HTR-8/SVneo (cell line): ENCODE measurements at regions not wholly inside any gene's neighbourhood (a gene's known extent, or its start where the extent isn't known, plus 50 kb on each side); places are given as distances from the start of the nearest gene placed in this dataset.

Experiments
- DNase-seq: peaks from one replicate; pipeline ENCODE4 v3.0.0; 2011; ENCODE audit warnings: low spot score, mixed read lengths; ENCODE audit not compliant: insufficient read length
- FAIRE-seq: peaks from 2 replicates; lab custom pipeline; 2011; peaks lifted over from hg19 to GRCh38; lab: Jason Lieb, UNC

DNA sequence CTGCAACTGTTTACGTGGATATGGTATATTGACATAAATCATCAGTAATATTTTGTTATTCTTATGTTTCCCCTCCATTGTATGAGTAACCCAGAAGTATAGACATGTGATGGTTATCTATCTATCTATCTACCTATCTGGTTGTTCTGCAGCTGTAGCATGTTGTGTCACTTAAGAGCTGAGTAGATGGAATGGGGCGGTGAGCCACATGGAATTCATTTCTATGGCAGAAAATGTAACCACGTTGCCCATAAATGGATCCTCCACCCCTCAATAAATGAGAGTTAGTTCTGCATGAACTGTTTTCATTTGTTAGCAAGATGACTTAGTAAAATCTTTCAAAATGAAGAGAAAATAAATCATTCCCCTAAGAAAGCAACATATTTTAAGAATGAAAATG is 553.2 kb downstream of the MAT2B start:
- DNase-seq (no peak), FAIRE-seq (no peak)

- DNase-seq (no peak), FAIRE-seq (no peak)
Observed at GRCh38 chr5:164059471-164059870, 554.1 kb downstream of the MAT2B start.

- no peak for DNase-seq
- no peak for FAIRE-seq
Observed at GRCh38 chr5:164060786-164061355, 555.5 kb downstream of the MAT2B start.

DNA sequence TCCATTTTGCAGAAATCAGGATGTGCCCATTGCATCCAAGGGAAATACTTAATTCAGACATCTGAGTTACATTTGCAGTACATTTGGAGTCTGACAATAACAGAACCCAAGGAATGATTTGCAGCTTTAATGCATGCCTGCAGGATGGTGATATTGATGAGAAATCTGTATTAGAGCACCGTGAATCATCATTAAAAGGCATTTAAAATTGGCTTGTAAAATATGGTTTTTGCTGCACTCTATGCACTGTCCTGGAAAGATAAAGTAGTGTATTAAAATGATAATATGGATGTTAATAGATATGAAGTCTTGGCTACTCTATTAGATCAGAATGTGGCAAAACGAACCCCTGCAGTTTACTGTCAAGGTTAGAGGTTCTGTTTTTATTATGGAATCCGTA is 556.9 kb downstream of the MAT2B start:
- DNase-seq (no peak), FAIRE-seq (no peak)

GRCh38 chr5:164065266-164065665 is 559.8 kb downstream of the MAT2B start:
- no peak for DNase-seq

DNA sequence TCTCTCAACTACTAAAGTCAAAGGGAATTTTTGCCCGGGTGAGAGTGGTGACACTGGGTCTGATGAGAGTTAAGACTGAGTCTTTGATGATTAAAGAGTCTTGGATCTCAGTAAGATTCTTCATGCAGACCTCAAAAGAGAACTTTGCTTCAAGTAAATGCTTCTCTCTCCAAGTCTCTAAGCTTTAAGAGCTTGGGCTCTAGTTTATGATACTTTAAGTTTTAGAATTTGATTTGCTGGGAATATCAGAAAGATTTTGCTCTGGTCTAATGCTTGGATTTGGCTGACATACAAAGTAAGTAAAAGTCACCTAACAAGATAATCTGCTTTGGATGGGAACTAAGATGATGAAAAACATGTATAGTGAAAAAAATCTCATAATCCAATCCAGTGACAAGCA is 566.3 kb downstream of the MAT2B start:
- no peak for DNase-seq
- FAIRE-seq: no peak

More at GRCh38 chr5:164065266-164065665, 559.8 kb downstream of the MAT2B start:
- no peak for FAIRE-seq

- DNase-seq (no peak), FAIRE-seq (no peak)
Observed at GRCh38 chr5:164073081-164073480, 567.7 kb downstream of the MAT2B start.

DNA sequence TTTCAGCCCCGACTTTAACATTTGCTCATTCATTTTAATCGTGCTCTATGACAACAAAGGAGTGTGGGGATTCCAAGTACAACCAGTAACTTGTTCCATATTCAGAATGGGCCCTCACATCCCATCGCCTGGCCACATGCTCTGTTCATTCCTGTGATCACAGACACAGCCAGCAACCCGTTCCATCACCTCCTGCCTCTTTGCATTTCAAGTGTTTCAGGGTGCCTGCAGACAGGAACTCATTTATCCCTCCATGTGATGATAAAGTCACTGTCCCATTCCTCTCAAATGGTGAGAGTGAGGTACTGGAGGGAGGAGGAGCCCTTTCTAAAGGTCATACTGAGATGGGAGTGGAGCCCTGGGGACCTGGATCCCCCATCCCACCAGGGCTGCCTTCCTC is 571.1 kb downstream of the MAT2B start:
- FAIRE-seq (no peak), DNase-seq (no peak)

- DNase-seq: no peak
- no peak for FAIRE-seq
Observed at GRCh38 chr5:164090358-164090757, 584.9 kb downstream of the MAT2B start.

- FAIRE-seq (no peak), DNase-seq (no peak)
Observed at GRCh38 chr5:164091836-164092235, 586.4 kb downstream of the MAT2B start.

GRCh38 chr5:164094291-164094690 is 588.9 kb downstream of the MAT2B start:
- DNase-seq (no peak), FAIRE-seq (no peak)

DNA sequence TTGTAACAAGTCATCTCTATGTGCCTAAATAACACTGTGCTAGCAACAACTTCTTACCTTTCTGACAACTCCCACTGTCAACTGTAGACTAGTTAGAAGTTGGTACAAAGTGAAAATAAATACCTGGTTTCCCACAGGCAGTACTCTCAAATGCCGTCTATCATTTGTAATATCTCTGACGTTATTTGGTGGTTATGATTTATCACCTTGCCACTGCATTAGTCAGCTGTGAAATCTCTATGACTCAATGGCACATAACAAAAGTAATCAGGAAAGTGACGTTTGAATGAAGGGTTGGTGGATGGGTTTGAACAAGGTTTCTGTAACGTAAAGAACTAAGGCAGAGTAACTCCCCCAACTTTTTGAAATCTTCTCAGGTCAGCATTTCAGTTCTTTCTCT is 592.3 kb downstream of the MAT2B start:
- no peak for FAIRE-seq
- peak; percentile 13 for DNase-seq

DNA sequence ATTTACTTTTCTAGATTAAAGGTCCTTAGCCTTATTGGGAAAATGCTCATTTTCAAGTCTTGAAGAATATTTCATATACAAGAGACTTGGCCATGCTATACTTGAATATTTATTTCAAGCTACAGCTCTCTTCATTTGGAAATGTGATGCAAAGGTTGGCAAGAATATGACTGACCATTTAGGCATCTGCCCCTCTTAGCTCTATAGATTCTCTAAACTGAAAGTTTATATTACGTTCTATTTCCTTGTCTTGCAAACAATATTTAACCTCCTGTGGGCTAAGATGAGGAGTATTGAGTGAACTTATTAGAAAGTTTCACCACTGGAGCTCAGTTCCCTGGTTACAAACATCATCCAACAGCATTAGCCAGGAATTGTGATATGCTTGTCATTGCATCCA is 593.1 kb downstream of the MAT2B start:
- FAIRE-seq: no peak
- DNase-seq: no peak

GRCh38 chr5:164098979-164099378 is 593.6 kb downstream of the MAT2B start:
- DNase-seq (no peak), FAIRE-seq (no peak)

DNA sequence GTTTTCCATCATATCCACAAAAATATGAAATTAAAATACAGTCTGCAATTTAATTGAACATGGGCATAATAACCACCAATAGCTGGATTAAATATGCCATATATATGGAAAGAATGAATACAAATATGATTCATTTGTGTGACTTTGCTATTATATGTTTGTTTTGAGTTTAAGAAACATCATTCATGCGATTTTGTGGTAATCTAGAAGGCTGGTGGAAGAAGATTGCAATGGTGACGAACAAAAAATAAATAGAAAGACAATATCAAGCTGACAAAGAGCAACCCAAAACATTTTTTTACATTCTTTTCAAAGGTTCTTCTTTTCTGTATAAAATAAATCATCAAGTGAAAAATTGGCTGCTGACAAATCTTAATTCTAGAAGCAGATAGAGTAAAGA is 610.0 kb downstream of the MAT2B start:
- DNase-seq: no peak
- no peak for FAIRE-seq

DNA sequence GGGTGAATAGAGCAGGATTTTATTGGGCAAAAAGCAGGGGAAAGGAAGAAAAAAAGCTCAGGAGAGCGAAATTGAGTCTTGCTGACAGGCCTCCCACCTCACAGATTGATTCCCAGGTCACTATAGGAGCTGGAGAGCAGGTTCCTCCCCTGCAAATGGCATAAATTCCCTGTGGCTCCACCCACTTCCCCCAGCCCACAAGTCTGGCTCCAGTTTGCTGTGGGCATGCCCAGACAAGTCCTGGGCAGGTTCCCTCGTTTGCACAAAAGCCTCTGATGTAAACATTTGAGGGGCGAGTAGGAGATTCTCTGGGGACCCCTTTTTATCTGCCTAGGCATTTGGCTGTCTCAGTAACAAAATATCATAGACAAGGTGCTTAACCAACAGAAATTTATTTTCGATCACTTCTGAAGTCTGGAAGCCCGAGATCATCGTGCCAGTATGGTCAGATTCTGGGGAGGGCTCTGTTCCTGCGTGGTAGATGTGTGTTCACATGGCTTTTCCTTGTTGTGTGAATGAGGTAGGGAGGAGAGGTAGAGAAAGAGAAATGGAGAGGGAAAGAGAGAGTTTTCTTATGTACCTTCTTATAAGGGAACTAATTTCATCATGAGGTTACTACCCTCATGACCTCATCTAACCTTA is 614.5 kb downstream of the MAT2B start:
- peak; percentile 13 for DNase-seq

DNA sequence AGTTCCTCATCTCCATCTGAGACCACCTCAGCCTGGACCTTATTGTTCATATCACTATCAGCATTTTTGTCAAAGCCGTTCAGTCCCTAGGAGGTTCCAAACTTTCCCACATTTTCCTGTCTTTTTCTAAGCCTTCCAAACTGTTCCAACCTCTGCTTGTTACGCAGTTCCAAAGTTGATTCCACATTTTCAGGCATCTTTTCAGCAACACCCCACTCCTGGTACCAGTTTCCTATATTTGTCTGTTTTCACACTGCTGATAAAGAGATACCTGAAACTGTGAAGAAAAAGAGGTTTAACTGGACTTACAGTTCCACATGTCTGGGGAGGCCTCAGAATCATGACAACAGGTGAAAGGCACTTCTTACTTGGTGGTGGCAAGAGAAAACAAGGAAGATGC is 622.1 kb downstream of the MAT2B start:
- no peak for FAIRE-seq
- DNase-seq: no peak

More for the DNA sequence above, 614.5 kb downstream of the MAT2B start:
- no peak for FAIRE-seq

DNA sequence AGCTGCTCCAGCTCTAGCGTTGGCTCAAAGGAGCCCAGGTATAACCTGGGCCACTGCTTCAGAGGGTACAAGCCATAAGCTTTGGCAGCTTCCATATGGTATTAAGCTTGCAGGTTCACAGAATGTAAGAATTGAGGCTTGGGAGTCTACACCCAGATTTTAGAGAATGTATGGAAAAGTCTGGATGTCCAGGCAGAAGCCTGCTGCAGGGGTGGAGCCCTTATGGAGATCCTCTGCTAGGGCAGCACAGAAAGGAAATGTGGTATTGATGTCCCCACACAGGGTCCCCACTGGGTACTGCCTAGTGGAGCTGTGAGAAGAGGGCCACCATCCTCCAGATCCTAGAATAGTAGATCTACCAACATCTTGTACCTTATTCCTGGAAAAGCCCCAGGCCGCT is 626.9 kb downstream of the MAT2B start:
- no peak for FAIRE-seq
- no peak for DNase-seq

DNA sequence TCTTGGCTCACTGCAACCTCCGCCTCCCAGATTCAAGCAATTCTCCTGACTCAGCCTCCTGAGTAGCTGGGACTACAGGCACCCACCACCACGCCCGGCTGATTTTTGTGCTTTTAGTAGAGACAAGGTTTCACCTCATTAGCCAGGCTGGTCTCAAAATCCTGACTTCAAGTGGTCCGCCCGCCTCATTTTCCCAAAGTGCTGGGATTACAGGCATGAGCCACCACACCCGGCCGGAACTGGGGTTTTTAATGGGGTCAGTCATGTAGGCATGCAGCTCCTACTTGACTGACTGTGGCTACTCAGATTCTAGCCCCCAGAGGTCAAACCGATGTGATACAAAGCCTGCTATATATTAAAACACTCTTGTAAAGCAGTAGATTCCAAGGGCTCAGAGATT is 631.7 kb downstream of the MAT2B start:
- DNase-seq (no peak), FAIRE-seq (no peak)

DNA sequence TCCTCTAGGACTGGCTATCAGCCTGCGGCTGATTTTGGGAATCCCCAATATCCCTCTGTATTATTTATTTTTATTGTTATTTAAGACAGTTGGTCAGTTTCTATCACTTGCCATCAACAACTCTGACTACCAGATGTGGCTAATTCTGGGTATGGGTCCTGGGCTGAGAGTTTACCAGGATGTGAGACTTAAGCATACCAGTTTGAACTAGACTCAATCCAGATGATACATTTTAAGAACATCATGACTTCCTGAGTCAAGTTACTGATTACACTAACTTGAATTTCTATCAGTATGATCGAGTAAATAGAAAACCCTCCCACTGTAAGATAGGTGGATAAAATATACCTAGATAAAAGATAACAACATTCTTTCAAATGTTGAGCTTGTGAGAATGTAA is 634.0 kb downstream of the MAT2B start:
- FAIRE-seq: no peak

GRCh38 chr5:164145458-164145857 is 640.0 kb downstream of the MAT2B start:
- no peak for DNase-seq

More for the DNA sequence above, 634.0 kb downstream of the MAT2B start:
- DNase-seq: no peak

GRCh38 chr5:164146223-164146622 is 640.8 kb downstream of the MAT2B start:
- no peak for FAIRE-seq
- no peak for DNase-seq

More at GRCh38 chr5:164145458-164145857, 640.0 kb downstream of the MAT2B start:
- FAIRE-seq: no peak
